Astrocyte (in vitro differentiated cells and primary cell): ENCODE measurements at regions not wholly inside any gene's neighbourhood (a gene's known extent, or its start where the extent isn't known, plus 50 kb on each side); places are given as distances from the start of the nearest gene placed in this dataset.
"Not testable (repeated sequence)": the region's sequence is repeated elsewhere in the genome, so short reads cannot be mapped to it uniquely, and the experiment has no call there.

Source experiments
- DNase-seq: peaks from one replicate; pipeline ENCODE4 v3.0.0-alpha.2; 2010; ENCODE audit warnings: low read depth
- FAIRE-seq: peaks from 2 replicates; lab custom pipeline; 2011; peaks lifted over from hg19 to GRCh38; lab: Jason Lieb, UNC
- H2AFZ ChIP-seq: 2 replicates; pipeline ENCODE4 v1.6.0; 2012; ENCODE audit warnings: low read depth, low read length, inconsistent platforms
- H3K27ac ChIP-seq: 2 replicates; pipeline ENCODE4 v1.5.1; 2011; ENCODE audit warnings: low read depth, low read length, inconsistent platforms
- H3K27me3 ChIP-seq: 2 replicates; pipeline ENCODE4 v1.6.0; 2011; ENCODE audit warnings: low read length, inconsistent platforms; ENCODE audit not compliant: insufficient read depth
- H3K36me3 ChIP-seq: 2 replicates; pipeline ENCODE4 v1.5.1; 2011; ENCODE audit warnings: low read length, inconsistent platforms; ENCODE audit not compliant: insufficient read depth
- H3K4me1 ChIP-seq: 2 replicates; pipeline ENCODE4 v1.5.1; 2011; ENCODE audit warnings: low read length, inconsistent platforms; ENCODE audit not compliant: insufficient read depth
- H3K4me2 ChIP-seq: 2 replicates; pipeline ENCODE4 v1.6.0; 2012; ENCODE audit warnings: low read length, inconsistent platforms
- H3K4me3 ChIP-seq: 2 replicates; pipeline ENCODE4 v1.5.1; 2011; ENCODE audit warnings: low read depth, mild to moderate bottlenecking, low read length, inconsistent platforms; ENCODE audit not compliant: insufficient read depth
- H3K79me2 ChIP-seq: 2 replicates; pipeline ENCODE4 v1.6.0; 2012; ENCODE audit warnings: mild to moderate bottlenecking, low read length, inconsistent platforms; ENCODE audit not compliant: insufficient read depth
- H3K9ac ChIP-seq: 2 replicates; pipeline ENCODE4 v1.6.0; 2012; ENCODE audit warnings: mild to moderate bottlenecking, low read length, inconsistent platforms
- H3K9me3 ChIP-seq: 2 replicates; pipeline ENCODE4 v1.5.1; 2012; ENCODE audit warnings: low read depth, mild to moderate bottlenecking, low read length, inconsistent platforms; ENCODE audit not compliant: insufficient read depth
- H4K20me1 ChIP-seq: 2 replicates; pipeline ENCODE4 v1.6.0; 2012; ENCODE audit warnings: low read length, inconsistent platforms; ENCODE audit not compliant: insufficient read depth
- H3K27ac Mint-ChIP-seq: one replicate; pipeline ENCODE4 v1.8.0; 2021; ENCODE audit warnings: mild to moderate bottlenecking, mixed read lengths; ENCODE audit not compliant: unreplicated experiment
- H3K27me3 Mint-ChIP-seq: one replicate; pipeline ENCODE4 v1.8.0; 2021; ENCODE audit warnings: low read depth, mixed read lengths; ENCODE audit not compliant: unreplicated experiment
- H3K36me3 Mint-ChIP-seq: one replicate; pipeline ENCODE4 v1.8.0; 2021; ENCODE audit warnings: low read depth, mixed read lengths; ENCODE audit not compliant: unreplicated experiment
- H3K4me1 Mint-ChIP-seq: one replicate; pipeline ENCODE4 v1.8.0; 2021; ENCODE audit warnings: low read depth, mixed read lengths; ENCODE audit not compliant: unreplicated experiment
- H3K4me3 Mint-ChIP-seq: one replicate; pipeline ENCODE4 v1.8.0; 2021; ENCODE audit warnings: mild to moderate bottlenecking, moderate library complexity, mixed read lengths; ENCODE audit not compliant: unreplicated experiment
- H3K9me3 Mint-ChIP-seq: one replicate; pipeline ENCODE4 v1.8.0; 2021; ENCODE audit warnings: mild to moderate bottlenecking, mixed read lengths; ENCODE audit not compliant: unreplicated experiment
- EZH2 ChIP-seq: IDR thresholded peaks from 2 replicates; pipeline ENCODE4 v1.6.1; 2012; ENCODE audit warnings: mild to moderate bottlenecking, low read length, inconsistent platforms; ENCODE audit not compliant: insufficient read depth
- TF ChIP-seq, protein P1 (sequence below): IDR thresholded peaks from 2 replicates; pipeline ENCODE4 v1.5.1; 2011; ENCODE audit warnings: low read depth, mild to moderate bottlenecking, inconsistent platforms, low read length, moderate library complexity; ENCODE audit not compliant: insufficient read depth

DNA sequence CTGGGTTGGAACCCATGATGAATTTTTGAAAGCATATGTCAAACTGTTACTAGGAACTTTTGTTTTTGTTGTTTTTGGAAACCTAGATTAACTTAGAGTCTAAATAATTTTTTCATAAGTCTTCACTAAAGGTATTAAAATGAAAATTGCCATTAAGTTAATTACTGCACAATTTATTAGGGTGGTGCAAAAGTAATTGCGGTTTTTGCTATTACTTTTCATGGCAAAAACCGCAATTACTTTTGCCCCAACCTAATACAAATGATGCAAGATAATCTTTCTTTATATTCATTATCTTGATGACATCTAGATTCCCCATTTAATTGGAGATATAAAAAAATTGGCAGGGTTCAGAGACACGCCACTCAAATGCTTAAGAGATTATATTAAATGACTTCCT lies 145.0 kb upstream of the PKP2 start:
- TF ChIP-seq, protein P1, sequence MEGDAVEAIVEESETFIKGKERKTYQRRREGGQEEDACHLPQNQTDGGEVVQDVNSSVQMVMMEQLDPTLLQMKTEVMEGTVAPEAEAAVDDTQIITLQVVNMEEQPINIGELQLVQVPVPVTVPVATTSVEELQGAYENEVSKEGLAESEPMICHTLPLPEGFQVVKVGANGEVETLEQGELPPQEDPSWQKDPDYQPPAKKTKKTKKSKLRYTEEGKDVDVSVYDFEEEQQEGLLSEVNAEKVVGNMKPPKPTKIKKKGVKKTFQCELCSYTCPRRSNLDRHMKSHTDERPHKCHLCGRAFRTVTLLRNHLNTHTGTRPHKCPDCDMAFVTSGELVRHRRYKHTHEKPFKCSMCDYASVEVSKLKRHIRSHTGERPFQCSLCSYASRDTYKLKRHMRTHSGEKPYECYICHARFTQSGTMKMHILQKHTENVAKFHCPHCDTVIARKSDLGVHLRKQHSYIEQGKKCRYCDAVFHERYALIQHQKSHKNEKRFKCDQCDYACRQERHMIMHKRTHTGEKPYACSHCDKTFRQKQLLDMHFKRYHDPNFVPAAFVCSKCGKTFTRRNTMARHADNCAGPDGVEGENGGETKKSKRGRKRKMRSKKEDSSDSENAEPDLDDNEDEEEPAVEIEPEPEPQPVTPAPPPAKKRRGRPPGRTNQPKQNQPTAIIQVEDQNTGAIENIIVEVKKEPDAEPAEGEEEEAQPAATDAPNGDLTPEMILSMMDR, result no peak
- TF ChIP-seq EZH2, result no peak
- H3K27me3 ChIP-seq, result no peaks in the 10 kb centered on the region
- DNase-seq (no peak), FAIRE-seq (no peak)
- no peak overlapping the region for H3K4me3 Mint-ChIP-seq
- no peak overlapping the region for H3K27ac Mint-ChIP-seq
- H3K36me3 Mint-ChIP-seq, result no peaks in the 10 kb centered on the region
- H3K9me3 ChIP-seq, result no peaks in the 10 kb centered on the region
- no peaks in the 10 kb centered on the region for H3K4me1 Mint-ChIP-seq
- no peaks in the 10 kb centered on the region for H3K27me3 Mint-ChIP-seq
- H3K27ac ChIP-seq, result no peak overlapping the region
- peaks cover 8% of the 10 kb centered on the region for H3K9me3 Mint-ChIP-seq
- no peak overlapping the region for H3K4me2 ChIP-seq
- no peak overlapping the region for H3K4me3 ChIP-seq
- no peaks in the 10 kb centered on the region for H3K4me1 ChIP-seq
- H3K79me2 ChIP-seq, result no peaks in the 10 kb centered on the region
- H3K9ac ChIP-seq, result no peak overlapping the region
- H4K20me1 ChIP-seq, result no peaks in the 10 kb centered on the region
- no peak overlapping the region for H2AFZ ChIP-seq
- H3K36me3 ChIP-seq, result no peaks in the 10 kb centered on the region

DNA sequence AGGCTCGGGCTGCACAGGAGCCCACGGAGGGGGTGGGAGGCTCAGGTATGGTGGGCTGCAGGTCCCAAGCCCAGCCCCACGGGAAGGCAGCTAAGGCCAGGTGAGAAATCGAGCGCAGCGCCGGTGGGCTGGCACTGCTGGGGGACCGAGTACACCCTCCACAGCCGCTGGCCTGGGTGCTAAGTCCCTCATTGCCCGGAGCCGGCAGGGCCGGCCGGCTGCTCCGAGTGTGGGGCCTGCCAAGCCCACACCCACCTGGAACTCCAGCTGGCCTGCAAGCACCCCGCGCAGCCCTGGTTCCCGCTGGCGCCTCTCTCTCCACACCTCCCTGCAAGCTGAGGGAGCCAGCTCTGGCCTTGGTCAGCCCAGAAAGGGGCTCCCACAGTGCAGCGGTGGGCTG lies 137.4 kb upstream of the PKP2 start:
- not testable (repeated sequence) for H3K79me2 ChIP-seq, H3K9ac ChIP-seq, H3K9me3 ChIP-seq, H3K27ac ChIP-seq, H2AFZ ChIP-seq, H3K36me3 ChIP-seq, H3K4me1 Mint-ChIP-seq, H4K20me1 ChIP-seq, H3K4me2 ChIP-seq, H3K4me3 Mint-ChIP-seq, DNase-seq, H3K27me3 ChIP-seq, H3K27ac Mint-ChIP-seq, H3K4me1 ChIP-seq, H3K27me3 Mint-ChIP-seq, H3K36me3 Mint-ChIP-seq, H3K4me3 ChIP-seq, FAIRE-seq
- H3K9me3 Mint-ChIP-seq, result peaks cover 18% of the 10 kb centered on the region

DNA sequence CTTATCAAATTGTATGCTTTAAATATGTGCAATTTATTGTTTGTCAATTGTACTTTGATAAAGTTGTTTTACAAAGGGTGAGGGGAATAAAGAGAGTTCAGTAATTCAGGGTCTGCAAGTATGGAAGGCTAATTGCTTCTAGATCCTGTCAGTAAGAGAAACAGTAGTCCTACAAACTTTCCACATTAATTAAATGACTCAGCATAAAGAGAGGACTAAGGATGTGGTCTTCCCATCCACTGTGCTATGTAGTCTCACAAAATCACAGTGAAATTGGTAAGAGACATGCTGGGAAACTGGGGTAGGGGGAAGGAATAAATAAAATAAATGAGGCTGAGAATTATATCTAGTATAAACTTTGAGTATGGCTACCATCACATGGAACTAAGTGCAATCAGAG lies 130.2 kb upstream of the PKP2 start:
- H3K4me1 ChIP-seq, result no peaks in the 10 kb centered on the region
- no peak overlapping the region for H3K9ac ChIP-seq
- Mint-ChIP-seq H3K27ac (no peak overlapping the region), H3K4me1 (peaks cover 14% of the 10 kb centered on the region), H3K4me3 (no peak overlapping the region), H3K36me3 (no peaks in the 10 kb centered on the region), H3K27me3 (peaks cover 3% of the 10 kb centered on the region), H3K9me3 (peaks cover 7% of the 10 kb centered on the region)
- no peaks in the 10 kb centered on the region for H4K20me1 ChIP-seq
- H3K36me3 ChIP-seq, result no peaks in the 10 kb centered on the region
- no peak overlapping the region for H3K4me2 ChIP-seq
- no peak overlapping the region for H3K27ac ChIP-seq
- H3K27me3 ChIP-seq, result no peaks in the 10 kb centered on the region
- no peaks in the 10 kb centered on the region for H3K79me2 ChIP-seq
- FAIRE-seq, result no peak
- no peaks in the 10 kb centered on the region for H3K9me3 ChIP-seq
- H3K4me3 ChIP-seq, result no peak overlapping the region
- TF ChIP-seq, protein P1, result no peak
- TF ChIP-seq EZH2, result no peak
- DNase-seq, result no peak
- no peak overlapping the region for H2AFZ ChIP-seq

DNA sequence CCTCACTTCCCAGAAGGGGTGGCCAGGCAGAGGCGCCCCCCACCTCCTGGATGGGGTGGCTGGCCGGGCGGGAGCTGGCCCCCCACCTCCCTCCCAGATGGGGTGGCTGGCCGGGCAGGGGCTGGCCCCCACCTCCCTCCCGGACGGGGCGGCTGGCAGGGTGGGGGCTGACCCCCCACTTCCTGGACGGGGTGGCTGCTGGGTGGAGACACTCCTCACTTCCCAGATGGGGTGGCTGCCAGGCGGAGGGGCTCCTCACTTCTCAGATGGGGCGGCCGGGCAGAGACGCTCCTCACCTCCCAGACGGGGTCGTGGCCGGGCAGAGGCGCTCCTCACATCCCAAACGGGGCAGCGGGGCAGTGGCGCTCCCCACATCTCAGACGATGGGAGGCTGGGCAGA lies 126.1 kb upstream of the PKP2 start:
- not testable (repeated sequence) for FAIRE-seq, H3K4me1 ChIP-seq, H3K4me3 ChIP-seq, H3K36me3 ChIP-seq, H3K36me3 Mint-ChIP-seq, H3K27ac Mint-ChIP-seq, H3K27me3 ChIP-seq, H3K4me3 Mint-ChIP-seq, H4K20me1 ChIP-seq, H3K9ac ChIP-seq, H3K79me2 ChIP-seq, H2AFZ ChIP-seq, H3K27ac ChIP-seq, H3K27me3 Mint-ChIP-seq, H3K9me3 ChIP-seq, H3K4me2 ChIP-seq, DNase-seq
- H3K4me1 Mint-ChIP-seq, result peaks cover 14% of the 10 kb centered on the region
- H3K9me3 Mint-ChIP-seq, result peaks cover 17% of the 10 kb centered on the region

DNA sequence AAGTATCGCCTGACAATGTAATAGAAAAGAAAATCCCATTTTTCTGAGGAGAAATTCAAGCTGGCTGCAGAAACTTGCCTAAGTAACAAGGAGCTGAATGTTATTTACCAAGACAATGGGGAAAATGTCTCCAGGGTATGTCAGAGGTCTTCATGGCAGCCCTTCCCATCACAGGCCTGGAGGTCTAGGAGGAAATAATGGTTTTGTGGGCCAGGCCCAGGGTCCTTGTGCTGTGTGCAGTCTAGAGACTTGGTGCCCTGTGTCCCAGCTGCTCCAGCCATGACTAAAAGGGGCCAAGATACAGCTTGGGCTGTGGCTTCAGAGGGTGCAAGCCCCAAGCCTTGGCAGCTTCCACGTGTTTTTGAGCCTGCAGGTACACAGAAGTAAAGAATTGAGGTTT lies 120.5 kb upstream of the PKP2 start:
- not testable (repeated sequence) for H3K9ac ChIP-seq, H4K20me1 ChIP-seq, H3K4me2 ChIP-seq, DNase-seq, H2AFZ ChIP-seq, H3K27me3 Mint-ChIP-seq, H3K4me1 ChIP-seq, H3K79me2 ChIP-seq, H3K27ac Mint-ChIP-seq, H3K27me3 ChIP-seq, H3K27ac ChIP-seq, H3K36me3 Mint-ChIP-seq, H3K9me3 ChIP-seq, H3K4me3 ChIP-seq, H3K36me3 ChIP-seq, H3K4me1 Mint-ChIP-seq, H3K4me3 Mint-ChIP-seq, FAIRE-seq
- peaks cover 33% of the 10 kb centered on the region for H3K9me3 Mint-ChIP-seq
